HEK293 (cell line): ENCODE measurements at regions not wholly inside any gene's neighbourhood (a gene's known extent, or its start where the extent isn't known, plus 50 kb on each side); places are given as distances from the start of the nearest gene placed in this dataset.

ENCODE experiments used
- CTCF ChIA-PET: fragments of 350-600 bp; formaldehyde crosslinking; extraction: SDS; loops from one replicate; lab custom pipeline; 2021; ENCODE audit warnings: antibody characterized with exemption; lab: Yijun Ruan, JAX
- POLR2A ChIA-PET: fragments of 300-600 bp; formaldehyde crosslinking; extraction: SDS; loops from one replicate; lab custom pipeline; 2020; ENCODE audit warnings: antibody characterized with exemption, inconsistent platforms; lab: Yijun Ruan, JAX
- H3K27ac ChIP-seq: fragments of 200-500 bp; sonication (Bioruptor generic); 2 replicates; pipeline ENCODE4 v1.5.1; 2014; ENCODE audit warnings: low read depth, low read length, control low read depth, inconsistent platforms; ENCODE audit errors: extremely low read depth
- H3K36me3 ChIP-seq, 2 experiments: fragments of 200-500 bp in 1 of 2; sonication (Bioruptor generic) in 1 of 2; 1 replicate in 1 of 2; 2 replicates in 1 of 2; pipeline ENCODE4 v1.5.1; 2014 to 2017; ENCODE audit warnings: inconsistent platforms in 2 of 2, low read length in 2 of 2; ENCODE audit not compliant: control insufficient read depth in 2 of 2, insufficient read depth in 1 of 2
- H3K4me1 ChIP-seq: fragments of 200-500 bp; sonication (Bioruptor generic); 2 replicates; pipeline ENCODE4 v1.5.1; 2014; ENCODE audit warnings: mild to moderate bottlenecking, low read length, inconsistent platforms; ENCODE audit not compliant: control insufficient read depth, insufficient read depth
- H3K4me3 ChIP-seq: 2 replicates; pipeline ENCODE4 v1.5.1; 2011; ENCODE audit warnings: low read depth, mild to moderate bottlenecking, control low read depth, low read length, moderate library complexity
- H3K9me3 ChIP-seq: fragments of 200-500 bp; sonication (Bioruptor generic); 2 replicates; pipeline ENCODE4 v1.5.1; 2014; ENCODE audit warnings: low read depth, low read length, inconsistent platforms; ENCODE audit not compliant: control insufficient read depth, insufficient read depth
- KLF16 ChIP-seq: fragments of 450-650 bp; formaldehyde crosslinking; IDR thresholded peaks from 2 replicates; pipeline ENCODE4 v1.5.1; 2017; ENCODE audit warnings: missing biosample characterization, missing genetic modification characterization
- KLF8 ChIP-seq: fragments of 450-650 bp; formaldehyde crosslinking; IDR thresholded peaks from 2 replicates; pipeline ENCODE4 v1.5.1; 2016; ENCODE audit warnings: missing biosample characterization, missing genetic modification characterization
- MEIS1 ChIP-seq: sonication (generic); formaldehyde crosslinking; IDR thresholded peaks from 2 replicates; pipeline ENCODE4 v1.8.1; 2022; ENCODE audit warnings: missing genetic modification reagents, mild to moderate bottlenecking, borderline replicate concordance
- OSR2 ChIP-seq: fragments of 450-650 bp; formaldehyde crosslinking; IDR thresholded peaks from 2 replicates; pipeline ENCODE4 v1.5.1; 2016; ENCODE audit warnings: missing biosample characterization, missing genetic modification characterization
- OVOL3 ChIP-seq: fragments of 450-650 bp; formaldehyde crosslinking; IDR thresholded peaks from 2 replicates; pipeline ENCODE4 v1.5.1; 2016; ENCODE audit warnings: missing biosample characterization, missing genetic modification characterization
- REPIN1 ChIP-seq: fragments of 450-650 bp; formaldehyde crosslinking; IDR thresholded peaks from 2 replicates; pipeline ENCODE4 v1.5.1; 2017; ENCODE audit warnings: missing biosample characterization, missing genetic modification characterization, low read depth
- WT1 ChIP-seq: fragments of 450-650 bp; formaldehyde crosslinking; IDR thresholded peaks from 2 replicates; pipeline ENCODE4 v1.5.1; 2016; ENCODE audit warnings: missing biosample characterization, missing genetic modification characterization
- ZFHX2 ChIP-seq: fragments of 450-650 bp; formaldehyde crosslinking; conservative IDR thresholded peaks from 2 replicates; pipeline ENCODE4 v1.5.1; 2016; ENCODE audit warnings: missing biosample characterization, missing genetic modification characterization
- ZFP41 ChIP-seq: fragments of 450-650 bp; formaldehyde crosslinking; IDR thresholded peaks from 2 replicates; pipeline ENCODE4 v1.5.1; 2016; ENCODE audit warnings: missing biosample characterization, missing genetic modification characterization, borderline replicate concordance
- ZNF157 ChIP-seq: fragments of 450-650 bp; formaldehyde crosslinking; IDR thresholded peaks from 2 replicates; pipeline ENCODE4 v1.5.1; 2016; ENCODE audit warnings: missing biosample characterization, missing genetic modification characterization
- ZNF24 ChIP-seq: fragments of 450-650 bp; formaldehyde crosslinking; IDR thresholded peaks from 2 replicates; pipeline ENCODE4 v1.5.1; 2016; ENCODE audit warnings: missing biosample characterization, missing genetic modification characterization
- ZNF324 ChIP-seq: fragments of 450-650 bp; formaldehyde crosslinking; IDR thresholded peaks from 2 replicates; pipeline ENCODE4 v1.5.1; 2016; ENCODE audit warnings: missing biosample characterization, missing genetic modification characterization
- ZNF398 ChIP-seq: fragments of 450-650 bp; formaldehyde crosslinking; IDR thresholded peaks from 2 replicates; pipeline ENCODE4 v1.5.1; 2017; ENCODE audit warnings: missing biosample characterization, missing genetic modification characterization
- ZNF416 ChIP-seq: fragments of 450-650 bp; formaldehyde crosslinking; IDR thresholded peaks from 2 replicates; pipeline ENCODE4 v1.5.1; 2016; ENCODE audit warnings: missing biosample characterization, missing genetic modification characterization
- ZNF423 ChIP-seq: fragments of 450-650 bp; formaldehyde crosslinking; IDR thresholded peaks from 2 replicates; pipeline ENCODE4 v1.5.1; 2016; ENCODE audit warnings: missing biosample characterization, missing genetic modification characterization
- ZNF48 ChIP-seq: fragments of 450-650 bp; formaldehyde crosslinking; IDR thresholded peaks from 2 replicates; pipeline ENCODE4 v1.5.1; 2016; ENCODE audit warnings: missing biosample characterization, missing genetic modification characterization
- ZNF521 ChIP-seq: fragments of 450-650 bp; formaldehyde crosslinking; IDR thresholded peaks from 2 replicates; pipeline ENCODE4 v1.5.1; 2017; ENCODE audit warnings: missing biosample characterization, mild to moderate bottlenecking, missing genetic modification characterization
- ZNF645 ChIP-seq: fragments of 450-650 bp; formaldehyde crosslinking; IDR thresholded peaks from 2 replicates; pipeline ENCODE4; 2016; ENCODE audit warnings: missing biosample characterization, missing genetic modification characterization
- ZNF660 ChIP-seq: fragments of 450-650 bp; IDR thresholded peaks from 2 replicates; pipeline ENCODE4 v1.5.1; 2018; ENCODE audit warnings: missing biosample characterization, mild to moderate bottlenecking, missing genetic modification characterization
- ZNF670 ChIP-seq: fragments of 450-650 bp; formaldehyde crosslinking; IDR thresholded peaks from 2 replicates; pipeline ENCODE4 v1.5.1; 2016; ENCODE audit warnings: missing biosample characterization, missing genetic modification characterization, low read depth
- TF ChIP-seq, protein P1 (sequence below): fragments of 450-650 bp; formaldehyde crosslinking; IDR thresholded peaks from 2 replicates; pipeline ENCODE4 v1.5.1; 2016; ENCODE audit warnings: missing biosample characterization, missing genetic modification characterization
- TF ChIP-seq, protein P2 (sequence below): fragments of 450-650 bp; formaldehyde crosslinking; IDR thresholded peaks from 2 replicates; pipeline ENCODE4 v1.5.1; 2016; ENCODE audit warnings: missing biosample characterization, missing genetic modification characterization
- TF ChIP-seq, protein P3 (sequence below): fragments of 450-650 bp; formaldehyde crosslinking; IDR thresholded peaks from 2 replicates; pipeline ENCODE4 v1.5.1; 2016; ENCODE audit warnings: missing biosample characterization, missing genetic modification characterization
- TF ChIP-seq, protein P4 (sequence below): fragments of 450-650 bp; formaldehyde crosslinking; IDR thresholded peaks from 2 replicates; pipeline ENCODE4 v1.5.1; 2016; ENCODE audit warnings: missing biosample characterization, missing genetic modification characterization

DNA sequence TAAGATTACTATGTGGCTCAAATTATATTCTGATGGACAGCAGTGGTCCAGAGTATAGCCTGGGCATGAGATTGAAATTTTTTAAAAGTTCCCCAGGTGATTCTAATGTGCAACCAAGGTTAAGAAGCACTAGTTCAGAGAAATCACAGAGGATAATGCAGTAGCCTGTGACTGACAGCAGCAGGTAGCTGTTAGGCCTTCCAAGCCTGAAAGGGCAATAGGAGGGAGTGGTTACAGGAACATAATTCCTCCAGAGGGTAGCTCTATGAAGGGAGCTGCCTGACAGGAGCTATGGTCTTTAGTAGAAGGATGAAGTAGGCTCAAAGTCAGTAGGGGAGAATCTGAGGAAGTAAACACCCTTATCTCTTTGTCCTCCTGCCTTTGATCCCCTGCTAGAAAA lies 342.9 kb upstream of the PPP2R3A start:
- CTCF ChIA-PET, result no interaction called here
- Histone ChIP-seq H3K9me3 (no peaks in the 10 kb centered on the region), H3K4me1 (no peaks in the 10 kb centered on the region), H3K4me3 (no peak overlapping the region), H3K36me3 (no peaks in the 10 kb centered on the region), H3K27ac (no peak overlapping the region)
- POLR2A ChIA-PET, result no interaction called here
- TF ChIP-seq ZNF324 (tag by site-specific recombination) (no peak), KLF16 (tag by site-specific recombination) (no peak)

DNA sequence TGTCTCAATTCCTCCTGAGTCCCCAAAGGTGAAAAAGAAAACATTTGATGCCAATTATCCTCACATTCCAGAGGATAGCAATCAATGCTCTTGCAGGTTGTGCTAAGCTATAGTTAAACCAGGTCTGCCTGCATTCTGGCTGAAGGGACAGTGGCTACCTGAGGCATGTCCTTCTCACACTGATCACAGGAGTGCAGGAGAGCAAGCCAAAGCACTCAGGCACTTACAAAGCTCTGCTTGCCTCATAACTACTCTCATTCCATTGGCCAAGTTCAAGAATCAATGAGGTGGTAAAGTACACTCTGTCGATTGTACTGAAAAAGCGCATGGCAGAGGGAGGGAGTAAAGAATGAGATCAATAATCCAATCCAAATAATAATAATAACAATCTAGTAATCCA lies 342.0 kb upstream of the PPP2R3A start:
- no peak overlapping the region for H3K27ac ChIP-seq
- no peaks in the 10 kb centered on the region for H3K9me3 ChIP-seq
- H3K36me3 ChIP-seq, result no peaks in the 10 kb centered on the region
- CTCF ChIA-PET, result no interaction called here
- no peak overlapping the region for H3K4me3 ChIP-seq
- no peaks in the 10 kb centered on the region for H3K4me1 ChIP-seq
- TF ChIP-seq MEIS1 (CRISPR knock-in tag), result no peak
- TF ChIP-seq, protein P1, sequence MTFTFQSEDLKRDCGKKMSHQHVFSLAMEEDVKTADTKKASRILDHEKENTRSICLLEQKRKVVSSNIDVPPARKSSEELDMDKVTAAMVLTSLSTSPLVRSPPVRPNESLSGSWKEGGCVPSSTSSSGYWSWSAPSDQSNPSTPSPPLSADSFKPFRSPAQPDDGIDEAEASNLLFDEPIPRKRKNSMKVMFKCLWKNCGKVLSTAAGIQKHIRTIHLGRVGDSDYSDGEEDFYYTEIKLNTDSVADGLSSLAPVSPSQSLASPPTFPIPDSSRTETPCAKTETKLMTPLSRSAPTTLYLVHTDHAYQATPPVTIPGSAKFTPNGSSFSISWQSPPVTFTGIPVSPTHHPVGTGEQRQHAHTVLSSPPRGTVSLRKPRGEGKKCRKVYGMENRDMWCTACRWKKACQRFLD (tag by site-specific recombination), result no peak
- TF ChIP-seq, protein P2, sequence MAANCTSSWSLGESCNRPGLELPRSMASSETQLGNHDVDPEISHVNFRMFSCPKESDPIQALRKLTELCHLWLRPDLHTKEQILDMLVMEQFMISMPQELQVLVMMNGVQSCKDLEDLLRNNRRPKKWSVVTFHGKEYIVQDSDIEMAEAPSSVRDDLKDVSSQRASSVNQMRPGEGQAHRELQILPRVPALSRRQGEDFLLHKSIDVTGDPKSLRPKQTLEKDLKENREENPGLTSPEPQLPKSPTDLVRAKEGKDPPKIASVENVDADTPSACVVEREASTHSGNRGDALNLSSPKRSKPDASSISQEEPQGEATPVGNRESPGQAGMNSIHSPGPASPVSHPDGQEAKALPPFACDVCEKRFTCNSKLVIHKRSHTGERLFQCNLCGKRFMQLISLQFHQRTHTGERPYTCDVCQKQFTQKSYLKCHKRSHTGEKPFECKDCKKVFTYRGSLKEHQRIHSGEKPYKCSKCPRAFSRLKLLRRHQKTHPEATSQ, result no peak
- TF ChIP-seq KLF8, result no peak
- no peak for TF ChIP-seq ZNF521 (tag by site-specific recombination)
- no peak for TF ChIP-seq ZNF423 (tag by site-specific recombination)
- no peak for TF ChIP-seq ZNF660
- no peak for TF ChIP-seq ZNF398 (tag by site-specific recombination)
- no peak for TF ChIP-seq WT1 (tag by site-specific recombination)
- no peak for TF ChIP-seq REPIN1 (tag by site-specific recombination)
- TF ChIP-seq, all 188 proteins: peak for 0
- POLR2A ChIA-PET, result no interaction called here

DNA sequence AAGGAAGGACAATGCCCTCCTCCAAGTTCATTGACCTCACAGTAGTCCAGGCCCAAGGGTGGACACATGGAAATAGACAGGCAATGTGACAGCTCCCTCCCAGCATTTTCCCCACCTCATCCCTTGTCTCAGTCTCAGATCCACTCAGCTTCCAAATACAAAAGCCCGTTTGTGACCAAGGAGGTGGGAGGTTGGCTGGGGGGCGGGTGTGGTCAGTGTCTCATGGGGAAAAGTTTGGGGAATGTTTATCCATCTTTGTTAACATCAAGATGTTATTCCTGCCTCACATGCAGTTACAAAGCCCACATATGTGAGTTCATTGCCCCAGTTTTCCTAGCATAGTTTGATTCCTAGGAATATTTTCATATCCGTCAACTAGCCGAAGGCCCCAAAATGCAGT lies 338.5 kb upstream of the PPP2R3A start:
- POLR2A ChIA-PET, result no interaction called here
- H3K4me3 ChIP-seq, result no peak overlapping the region
- no peak overlapping the region for H3K27ac ChIP-seq
- CTCF ChIA-PET, result no interaction called here
- no peaks in the 10 kb centered on the region for H3K36me3 ChIP-seq
- H3K4me1 ChIP-seq, result no peaks in the 10 kb centered on the region
- H3K9me3 ChIP-seq, result no peaks in the 10 kb centered on the region
- TF ChIP-seq, protein P3, sequence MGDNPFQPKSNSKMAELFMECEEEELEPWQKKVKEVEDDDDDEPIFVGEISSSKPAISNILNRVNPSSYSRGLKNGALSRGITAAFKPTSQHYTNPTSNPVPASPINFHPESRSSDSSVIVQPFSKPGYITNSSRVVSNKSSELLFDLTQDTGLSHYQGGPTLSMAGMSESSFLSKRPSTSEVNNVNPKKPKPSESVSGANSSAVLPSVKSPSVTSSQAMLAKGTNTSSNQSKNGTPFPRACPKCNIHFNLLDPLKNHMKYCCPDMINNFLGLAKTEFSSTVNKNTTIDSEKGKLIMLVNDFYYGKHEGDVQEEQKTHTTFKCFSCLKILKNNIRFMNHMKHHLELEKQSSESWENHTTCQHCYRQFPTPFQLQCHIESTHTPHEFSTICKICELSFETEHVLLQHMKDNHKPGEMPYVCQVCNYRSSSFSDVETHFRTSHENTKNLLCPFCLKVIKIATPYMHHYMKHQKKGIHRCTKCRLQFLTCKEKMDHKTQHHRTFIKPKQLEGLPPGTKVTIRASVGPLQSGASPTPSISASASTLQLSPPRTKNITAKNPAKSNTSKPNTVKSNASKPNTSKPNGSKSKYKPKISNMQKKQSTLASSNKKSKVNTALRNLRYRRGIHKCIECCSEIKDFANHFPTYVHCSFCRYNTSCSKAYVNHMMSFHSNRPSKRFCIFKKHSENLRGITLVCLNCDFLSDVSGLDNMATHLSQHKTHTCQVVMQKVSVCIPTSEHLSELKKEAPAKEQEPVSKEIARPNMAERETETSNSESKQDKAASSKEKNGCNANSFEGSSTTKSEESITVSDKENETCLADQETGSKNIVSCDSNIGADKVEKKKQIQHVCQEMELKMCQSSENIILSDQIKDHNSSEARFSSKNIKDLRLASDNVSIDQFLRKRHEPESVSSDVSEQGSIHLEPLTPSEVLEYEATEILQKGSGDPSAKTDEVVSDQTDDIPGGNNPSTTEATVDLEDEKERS (tag by site-specific recombination), result no peak
- TF ChIP-seq OSR2, result no peak
- TF ChIP-seq ZNF670 (tag by site-specific recombination), result no peak
- no peak for TF ChIP-seq OVOL3 (tag by site-specific recombination)
- no peak for TF ChIP-seq ZNF24 (tag by site-specific recombination)
- TF ChIP-seq, protein P4, sequence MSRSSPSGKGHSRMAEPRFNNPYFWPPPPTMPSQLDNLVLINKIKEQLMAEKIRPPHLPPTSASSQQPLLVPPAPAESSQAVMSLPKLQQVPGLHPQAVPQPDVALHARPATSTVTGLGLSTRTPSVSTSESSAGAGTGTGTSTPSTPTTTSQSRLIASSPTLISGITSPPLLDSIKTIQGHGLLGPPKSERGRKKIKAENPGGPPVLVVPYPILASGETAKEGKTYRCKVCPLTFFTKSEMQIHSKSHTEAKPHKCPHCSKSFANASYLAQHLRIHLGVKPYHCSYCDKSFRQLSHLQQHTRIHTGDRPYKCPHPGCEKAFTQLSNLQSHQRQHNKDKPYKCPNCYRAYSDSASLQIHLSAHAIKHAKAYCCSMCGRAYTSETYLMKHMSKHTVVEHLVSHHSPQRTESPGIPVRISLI (tag by site-specific recombination), result no peak
- TF ChIP-seq ZNF645 (tag by site-specific recombination), result no peak
- no peak for TF ChIP-seq ZNF157 (tag by site-specific recombination)
- no peak for TF ChIP-seq ZFP41
- no peak for TF ChIP-seq ZNF48 (tag by site-specific recombination)
- TF ChIP-seq ZFHX2 (tag by site-specific recombination), result no peak
- TF ChIP-seq ZNF416 (tag by site-specific recombination), result no peak
